NOMO-1 treated with dmso at 0.1 percent for 144 hours (cell line): ENCODE measurements at regions not wholly inside any gene's neighbourhood (a gene's known extent, or its start where the extent isn't known, plus 50 kb on each side); places are given as distances from the start of the nearest gene placed in this dataset.

Experiments
- DNase-seq: peaks from one replicate; lab custom pipeline; 2025; ENCODE audit not compliant: unreplicated experiment; lab: John Stamatoyannopoulos, UW

DNA sequence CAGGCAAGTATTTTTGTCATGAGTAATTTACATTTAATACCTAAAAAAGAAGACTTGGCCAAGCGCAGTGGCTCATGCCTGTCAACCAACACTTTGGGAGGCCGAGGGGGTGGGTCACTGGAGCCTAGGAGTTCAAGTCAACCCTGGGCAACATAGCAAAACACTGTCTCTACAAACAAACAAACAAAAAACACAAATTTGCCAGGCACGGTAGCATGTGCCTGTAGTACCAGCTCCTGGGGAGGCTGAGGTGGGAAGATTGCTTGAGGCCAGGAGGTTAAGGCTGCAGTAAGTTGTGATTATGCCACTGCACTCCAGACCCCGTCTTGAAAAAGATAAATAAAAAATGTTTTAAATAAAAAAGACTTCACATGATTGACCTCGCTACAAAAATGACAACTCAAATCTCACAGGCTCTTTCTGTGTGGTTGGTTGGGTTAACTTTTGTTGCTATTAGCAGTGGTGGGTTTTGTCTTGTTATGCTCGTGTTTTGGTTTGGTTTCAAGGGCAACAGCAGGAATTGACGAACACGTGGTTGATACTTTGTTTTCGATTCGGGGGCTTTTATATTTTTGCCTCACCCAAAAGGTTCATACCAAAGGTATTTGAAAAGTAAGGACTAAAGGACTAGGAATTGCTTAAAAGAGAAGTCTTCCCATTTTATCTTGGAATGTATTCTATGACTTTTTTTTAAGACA, 227.2 kb upstream of the MKLN1 start:
- DNase-seq = no peak

DNA sequence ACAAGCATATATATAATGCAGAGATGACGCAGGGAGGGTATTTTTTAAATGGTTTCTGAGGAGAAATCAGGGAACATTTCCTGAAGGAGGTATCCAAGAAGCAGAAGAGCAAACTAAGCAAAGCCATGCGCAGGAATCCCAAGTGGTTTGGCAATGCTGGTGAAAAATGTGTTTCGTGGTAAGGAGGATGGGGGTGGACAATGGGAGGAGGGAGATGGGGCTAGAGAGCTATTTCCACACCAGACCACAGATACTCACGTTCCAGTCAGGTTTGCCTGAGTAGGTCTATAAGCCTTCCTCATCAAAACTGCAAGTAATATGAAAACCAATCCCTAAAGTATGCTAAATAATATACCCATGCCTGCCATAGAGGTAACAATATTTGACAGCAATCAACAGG, 223.7 kb upstream of the MKLN1 start:
- DNase-seq = no peak

DNA sequence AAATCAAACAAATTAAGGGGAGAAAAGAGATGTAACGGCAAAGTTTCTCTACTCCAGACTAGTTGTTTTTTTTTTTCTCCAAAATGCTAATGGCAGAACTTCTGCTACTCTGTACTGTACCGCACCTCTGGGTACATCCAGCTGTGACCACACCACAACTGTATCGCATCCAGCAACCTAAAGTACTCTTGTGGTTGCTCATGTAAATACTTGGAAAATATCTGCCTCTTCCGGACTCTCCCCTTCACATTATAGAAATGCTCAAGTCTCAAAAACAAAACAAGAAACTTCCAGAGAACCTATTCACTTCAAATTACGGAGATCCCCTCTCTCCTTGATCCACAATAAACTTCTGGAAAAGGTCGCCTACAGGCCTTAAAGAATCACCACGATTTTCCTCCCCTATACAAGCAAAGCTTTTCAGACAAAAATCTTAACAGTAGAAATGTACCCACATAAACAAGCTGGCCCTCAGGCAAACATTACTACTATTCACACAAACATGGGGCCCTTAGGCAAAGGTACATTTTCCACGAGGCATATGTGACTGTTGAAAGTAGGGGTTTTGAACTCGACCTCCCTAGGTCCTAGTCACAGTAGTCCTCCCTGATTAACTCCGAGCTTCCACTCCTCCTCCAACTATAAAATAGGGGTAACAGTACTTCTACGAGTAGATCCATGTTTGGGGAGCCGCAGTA, 222.9 kb upstream of the MKLN1 start:
- DNase-seq = no peak

DNA sequence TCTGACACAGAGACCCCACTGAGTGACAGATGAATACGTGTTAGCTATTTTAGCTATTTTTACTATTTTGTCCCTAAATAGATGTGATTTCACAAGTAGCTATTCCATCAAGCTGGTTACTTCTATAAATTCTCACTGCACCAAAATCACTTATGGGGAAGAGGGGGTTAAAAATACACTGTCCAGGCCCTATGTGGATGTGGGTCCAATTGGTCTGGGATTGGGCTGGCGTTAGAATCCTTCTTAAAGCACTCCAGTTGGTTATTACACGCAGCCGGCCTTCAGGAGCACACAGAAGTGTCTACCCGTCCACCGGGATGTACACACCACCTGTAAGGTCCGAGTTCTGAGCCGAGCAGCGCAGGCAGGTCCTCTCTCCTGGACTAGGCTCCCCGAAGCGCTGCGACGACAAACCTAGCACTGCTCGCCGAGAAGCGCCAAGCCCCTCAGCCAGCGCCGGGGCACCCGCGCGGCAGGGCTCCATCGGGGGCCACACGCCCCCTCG, 222.3 kb upstream of the MKLN1 start:
- no peak for DNase-seq

DNA sequence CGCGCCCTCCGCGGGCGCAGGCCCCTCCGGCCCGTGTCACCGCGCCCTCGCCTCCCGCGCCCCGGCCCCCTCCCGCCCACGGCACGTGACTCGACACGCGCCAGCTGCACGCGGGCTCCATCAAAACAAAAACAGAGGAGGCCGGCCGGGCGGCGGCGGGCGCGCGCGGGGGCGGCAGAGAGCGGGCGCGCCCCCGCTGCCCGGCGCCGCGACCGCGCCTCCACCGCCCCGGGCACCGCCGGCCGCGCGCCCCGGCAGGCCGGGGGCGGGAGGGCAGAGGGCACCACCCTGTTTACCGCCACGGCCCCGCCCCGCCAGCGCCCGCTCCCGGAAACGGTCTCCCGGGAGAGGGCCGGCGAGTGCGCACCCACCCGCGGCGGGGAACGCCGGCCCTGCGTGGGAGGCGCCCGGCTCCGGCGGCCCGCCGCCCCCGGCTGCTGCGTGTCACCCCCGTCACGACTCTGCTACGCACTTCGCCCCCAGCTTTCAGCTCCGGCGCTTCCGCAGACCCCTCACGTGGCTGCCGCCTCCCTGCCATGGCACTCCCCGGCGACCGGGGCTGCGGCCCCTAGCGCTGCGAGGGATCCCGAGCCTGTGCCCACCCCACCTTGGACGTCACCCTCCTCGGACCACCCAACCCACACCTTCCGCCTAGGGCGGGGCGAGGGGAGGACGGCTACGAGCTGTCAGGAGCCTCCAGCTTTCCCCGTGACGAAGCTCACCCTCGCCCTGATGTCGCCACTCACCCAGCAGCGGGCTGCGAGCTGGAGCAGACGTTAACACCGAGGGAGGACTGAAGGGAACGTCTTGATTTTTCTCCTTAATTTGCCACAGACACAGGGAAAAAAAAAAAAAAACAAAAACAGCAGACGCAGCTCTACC, 221.6 kb upstream of the MKLN1 start:
- no peak for DNase-seq

DNA sequence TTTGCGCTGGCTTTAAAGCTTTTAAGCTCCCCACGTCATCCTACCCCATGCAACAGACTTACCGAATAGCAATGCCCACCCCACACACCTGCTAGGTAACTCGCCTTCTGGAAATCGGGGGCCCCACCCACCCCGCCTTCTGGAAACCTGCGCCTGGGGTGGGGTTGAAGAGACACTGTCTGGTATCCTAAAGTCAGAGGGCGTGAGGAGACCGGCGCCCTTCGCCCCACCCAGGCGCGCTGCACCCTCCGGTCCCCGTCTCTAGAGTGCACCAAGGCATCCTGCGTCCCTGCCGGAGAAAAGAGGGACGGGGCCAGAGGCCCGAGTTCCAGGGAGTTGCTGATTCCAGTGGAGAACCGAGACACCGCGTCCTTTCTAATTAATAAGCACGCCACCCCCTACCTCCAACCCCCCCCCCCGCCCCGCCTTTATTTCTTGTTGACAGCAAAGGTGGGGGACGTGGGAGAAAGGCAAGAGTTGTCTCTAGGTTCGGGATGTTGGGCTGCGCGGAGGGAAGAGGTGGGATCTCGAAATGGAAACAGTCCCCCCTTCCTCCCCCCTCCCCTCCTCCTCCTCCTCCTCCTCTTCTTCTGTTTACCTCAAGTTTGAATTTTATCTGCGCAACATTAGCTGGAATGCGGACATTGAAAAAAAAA, 220.9 kb upstream of the MKLN1 start:
- DNase-seq = no peak

DNA sequence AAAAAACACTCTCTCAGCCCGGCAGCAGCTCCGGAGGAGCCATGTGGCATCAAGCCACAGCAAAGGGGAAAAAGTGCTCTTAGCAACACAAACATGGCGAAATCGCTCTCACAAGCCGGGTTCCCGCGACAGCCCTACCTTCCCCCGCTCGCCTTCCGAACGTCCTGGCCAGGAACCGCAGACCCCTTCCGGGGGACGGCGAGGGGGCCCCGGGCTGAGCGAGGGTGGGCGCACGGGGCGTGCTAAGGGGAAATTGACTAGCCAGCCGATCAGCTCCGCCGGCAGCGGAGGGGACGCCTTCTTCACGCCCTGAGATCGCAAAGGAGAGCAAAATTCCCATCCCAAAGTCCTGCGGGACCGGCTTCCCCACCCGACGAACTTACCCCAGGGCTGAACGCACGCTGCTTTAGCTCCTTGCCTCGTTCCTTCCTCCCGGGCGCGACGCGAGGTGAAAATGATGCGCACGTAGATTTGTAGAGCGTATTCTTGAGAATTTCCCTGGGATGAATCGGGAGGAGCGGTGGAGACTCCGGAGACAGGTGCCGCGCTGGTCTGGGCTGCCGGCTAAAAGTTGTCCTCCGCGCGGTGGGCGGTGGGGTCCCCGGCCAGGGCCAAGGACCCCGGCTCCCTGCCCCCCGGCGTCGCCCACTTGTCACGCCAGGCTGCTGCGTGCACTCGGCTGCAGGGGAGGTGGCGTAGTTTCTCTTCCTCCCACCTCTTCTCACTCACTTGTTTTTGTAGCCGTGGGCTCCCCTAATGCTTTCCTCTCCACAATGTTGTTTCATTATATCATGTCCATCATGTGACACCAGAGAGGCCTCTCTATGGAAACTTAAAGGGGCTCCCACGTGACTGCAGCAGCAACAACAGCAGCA, 220.1 kb upstream of the MKLN1 start:
- peak; percentile 31 for DNase-seq

DNA sequence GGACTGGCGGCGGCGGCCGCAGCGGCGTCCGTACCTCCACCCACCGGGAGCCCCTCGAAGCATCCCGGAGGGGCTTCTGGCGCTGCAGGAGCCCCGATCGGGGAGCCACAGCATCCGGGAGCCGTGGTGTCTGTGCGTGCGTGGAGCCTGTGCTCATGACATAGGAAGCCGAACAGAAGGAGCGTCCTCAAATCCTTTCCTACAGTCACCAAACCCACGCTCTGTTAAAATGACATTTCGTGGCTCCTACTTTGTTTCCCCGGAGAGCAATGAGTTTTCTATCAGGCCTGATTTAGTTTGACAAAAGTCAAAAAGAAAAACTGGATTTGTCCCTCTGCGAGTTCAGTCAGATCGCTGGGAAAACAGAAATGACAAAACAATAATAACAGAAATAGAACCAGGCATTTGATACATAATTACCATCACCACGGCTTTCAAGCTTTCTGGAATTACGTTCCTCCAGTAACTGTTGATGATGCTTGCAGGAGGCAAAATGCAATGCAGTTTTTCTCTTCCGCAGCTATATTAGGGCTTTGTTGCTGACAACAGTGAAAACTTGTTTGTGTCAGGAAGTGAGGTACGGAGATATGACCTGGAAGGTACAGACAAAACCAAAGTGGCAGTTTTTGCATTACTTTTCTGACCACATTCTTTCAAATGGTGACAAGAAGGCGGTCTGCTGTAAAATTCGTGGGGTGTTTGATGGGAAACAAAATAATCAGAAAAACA, 219.3 kb upstream of the MKLN1 start:
- no peak for DNase-seq

DNA sequence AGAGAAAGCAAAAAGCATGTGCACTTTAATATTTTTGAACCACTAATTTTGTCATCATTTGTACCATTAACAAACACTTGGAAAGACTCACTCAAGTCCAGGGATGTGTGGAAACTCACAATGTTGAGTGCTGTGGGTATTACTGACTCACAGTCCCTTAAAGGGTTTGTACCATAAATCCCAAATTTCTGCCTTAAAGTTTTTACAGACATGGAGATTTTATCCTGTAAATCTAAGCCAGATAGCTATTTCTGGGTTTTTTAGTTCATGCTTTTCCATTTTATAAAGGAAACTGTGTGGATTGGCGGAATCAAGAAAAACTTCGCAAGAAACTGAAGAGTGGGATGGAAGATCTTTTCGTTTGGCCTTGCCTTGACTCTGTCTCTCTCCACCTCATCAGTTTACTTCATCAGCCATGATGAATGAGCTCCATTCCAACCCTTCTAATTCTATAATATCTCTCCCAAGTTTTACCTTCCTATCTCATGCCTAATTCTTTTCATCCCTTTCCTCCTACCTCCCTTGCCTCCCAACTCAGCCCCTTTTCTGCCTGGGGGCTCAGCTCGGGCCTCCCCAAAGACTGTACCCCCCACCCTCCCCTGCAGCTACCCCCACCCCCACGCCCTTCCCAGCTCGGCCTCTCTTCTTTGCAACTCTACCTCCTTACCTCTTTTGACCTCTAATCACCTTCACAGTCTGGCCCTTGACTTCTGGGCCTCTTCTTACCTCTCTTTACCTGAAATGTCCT, 218.5 kb upstream of the MKLN1 start:
- no peak for DNase-seq

DNA sequence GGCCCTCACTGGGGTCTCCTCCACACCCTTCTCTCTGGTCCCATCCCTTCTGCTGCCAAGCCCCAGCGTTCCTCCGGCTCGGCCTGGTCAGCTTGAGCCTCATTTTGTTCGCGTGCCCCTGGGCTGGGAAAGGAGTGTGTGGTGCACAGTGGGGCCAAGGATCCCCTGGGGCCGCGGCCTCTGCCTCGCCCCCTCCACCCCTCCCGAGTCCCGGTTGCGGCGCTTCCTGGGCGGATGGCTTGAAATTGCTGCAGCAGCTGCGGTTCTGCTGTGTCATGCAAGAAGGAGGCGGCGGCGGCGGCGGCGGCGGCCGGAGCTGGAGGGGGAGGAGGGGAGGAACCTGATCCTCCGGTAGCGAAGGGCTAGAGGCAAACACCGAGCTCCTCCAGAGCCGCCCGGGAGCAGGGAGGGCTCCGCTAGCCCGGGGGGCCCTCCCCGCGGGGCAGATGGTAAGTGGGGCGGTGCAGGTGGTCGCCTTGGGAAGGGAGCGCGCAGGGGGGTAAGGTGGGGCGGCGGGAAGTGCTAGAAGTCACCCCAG, 217.8 kb upstream of the MKLN1 start:
- DNase-seq = no peak

DNA sequence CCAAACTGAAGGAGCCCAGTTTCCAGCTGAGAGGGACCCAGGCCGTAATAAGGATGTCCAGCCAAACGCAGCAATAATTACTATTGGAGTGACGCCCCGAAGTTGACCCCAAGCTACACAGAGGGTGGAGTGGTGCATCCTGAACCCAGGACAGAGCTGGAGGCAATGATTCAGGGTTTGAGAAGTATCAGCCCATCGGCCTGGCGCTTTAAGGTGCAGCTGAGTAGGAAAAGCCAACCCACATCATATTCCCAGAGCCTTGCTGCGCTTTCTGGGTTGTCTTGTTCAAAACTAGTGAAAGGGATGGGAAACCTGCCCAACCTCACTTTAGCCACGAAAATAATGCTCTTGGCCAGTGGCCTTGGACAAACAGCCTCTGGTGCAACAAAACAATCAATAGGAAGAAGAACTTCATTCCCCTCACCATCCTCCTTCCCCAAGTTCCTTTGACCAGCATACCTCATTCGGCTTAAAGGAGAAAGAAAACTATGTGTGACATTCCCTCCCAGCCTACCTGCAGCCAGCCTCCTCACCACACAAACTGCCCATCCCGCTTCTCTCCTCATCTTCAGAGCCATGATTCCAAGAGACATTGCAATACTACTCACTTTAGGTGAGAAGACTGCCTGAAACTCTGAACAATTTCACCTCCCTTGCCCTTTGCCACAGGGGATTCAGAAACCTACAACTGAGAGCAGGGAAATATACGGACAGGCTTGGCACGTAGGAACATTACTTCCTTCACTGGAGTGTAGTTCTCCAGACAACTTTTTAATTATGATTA, 217.2 kb upstream of the MKLN1 start:
- no peak for DNase-seq

DNA sequence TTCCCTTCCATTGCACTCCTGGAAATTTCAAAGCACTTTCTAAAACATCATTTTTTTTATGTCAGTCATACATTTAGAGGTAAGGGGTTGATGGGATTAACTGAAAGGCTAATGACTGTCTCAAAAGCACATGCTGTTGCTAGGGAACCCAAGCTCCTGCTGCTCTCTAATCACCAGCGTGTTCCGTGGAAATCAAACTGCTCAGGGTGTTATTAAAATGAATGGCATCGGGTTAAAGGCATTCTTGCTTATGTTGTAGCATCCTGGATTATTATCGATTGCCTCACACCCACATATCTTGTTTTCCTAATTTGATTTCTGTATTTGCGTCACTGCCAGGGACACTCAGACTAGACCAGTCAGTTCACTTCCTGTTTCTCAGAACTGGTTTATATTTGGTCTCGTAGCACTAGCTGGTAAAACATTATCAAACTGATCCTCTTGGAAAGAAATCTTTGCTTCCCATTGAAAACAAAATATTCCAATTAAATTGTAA, 216.5 kb upstream of the MKLN1 start:
- DNase-seq = no peak

DNA sequence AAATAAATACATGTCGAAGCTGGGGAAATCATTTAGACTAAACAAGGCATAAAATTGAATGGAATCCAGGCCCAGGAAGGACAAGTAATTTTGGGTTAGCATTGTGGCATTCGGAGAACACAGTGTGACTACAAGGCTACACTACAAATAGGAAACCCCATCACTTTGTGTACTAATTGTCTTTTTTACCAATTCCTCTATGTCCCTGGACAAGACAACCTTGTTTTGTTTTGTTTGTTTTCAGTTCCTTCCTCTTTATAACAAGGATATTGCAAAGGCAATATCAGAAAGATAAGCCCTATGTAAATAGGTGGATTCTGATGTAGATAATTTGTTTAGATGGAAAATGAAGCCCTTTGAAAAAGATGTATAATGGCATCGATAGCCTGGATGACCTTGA, 215.9 kb upstream of the MKLN1 start:
- DNase-seq = no peak

DNA sequence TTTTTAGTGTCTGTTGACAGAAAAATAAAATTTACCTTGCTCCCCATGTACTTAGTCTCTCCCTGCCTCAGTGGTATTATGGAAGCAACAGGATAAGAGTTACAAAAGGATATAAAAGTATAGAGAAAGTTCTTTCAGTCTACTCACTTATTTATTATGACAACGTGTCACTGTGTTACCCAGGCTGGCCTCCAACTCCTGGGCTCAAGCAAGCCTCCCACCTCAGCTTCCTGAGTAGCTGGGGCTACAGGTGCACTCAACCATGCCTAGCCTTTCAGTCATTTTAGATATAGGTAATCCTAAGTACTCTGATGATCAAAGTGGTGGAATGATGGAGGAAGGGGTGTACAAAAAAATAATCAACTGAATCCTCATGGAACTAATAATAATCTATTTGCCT, 215.2 kb upstream of the MKLN1 start:
- no peak for DNase-seq

DNA sequence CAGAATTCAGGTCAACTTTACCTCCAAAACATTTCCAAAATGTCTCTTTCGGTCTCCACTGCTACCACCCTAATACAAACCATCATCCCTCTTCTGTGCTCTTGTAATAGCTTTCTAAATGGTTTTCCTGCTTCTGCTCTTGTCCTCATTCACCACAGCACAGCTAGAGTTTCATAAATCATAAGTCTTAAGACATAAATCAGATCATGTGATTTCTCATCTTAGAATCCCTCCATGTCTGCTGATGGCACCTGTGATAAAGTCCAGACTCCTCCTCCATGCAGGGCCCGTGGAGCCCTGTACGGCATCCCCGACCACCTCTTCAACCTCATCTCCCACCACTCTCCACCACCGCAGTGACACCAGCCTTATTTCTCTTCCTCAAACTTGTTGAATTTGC, 212.3 kb upstream of the MKLN1 start:
- DNase-seq = no peak

DNA sequence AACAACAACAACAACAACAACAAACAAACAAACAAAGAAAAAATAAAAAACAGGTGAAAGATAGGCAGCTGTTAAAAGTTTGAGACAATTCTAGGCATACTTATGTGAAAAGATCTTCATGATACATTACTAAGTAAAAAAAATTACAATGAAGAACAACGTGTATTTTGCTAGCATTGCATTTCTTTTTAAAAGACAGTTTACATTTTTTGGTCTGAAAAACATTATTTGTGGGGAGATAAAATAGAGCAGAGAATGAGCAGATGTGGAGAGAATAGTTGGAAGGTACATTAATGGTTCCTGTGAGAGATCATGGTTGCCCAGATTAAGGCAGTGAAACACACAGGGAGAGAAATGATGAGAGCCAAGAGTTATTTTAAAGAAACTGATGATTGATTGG, 210.2 kb upstream of the MKLN1 start:
- no peak for DNase-seq

DNA sequence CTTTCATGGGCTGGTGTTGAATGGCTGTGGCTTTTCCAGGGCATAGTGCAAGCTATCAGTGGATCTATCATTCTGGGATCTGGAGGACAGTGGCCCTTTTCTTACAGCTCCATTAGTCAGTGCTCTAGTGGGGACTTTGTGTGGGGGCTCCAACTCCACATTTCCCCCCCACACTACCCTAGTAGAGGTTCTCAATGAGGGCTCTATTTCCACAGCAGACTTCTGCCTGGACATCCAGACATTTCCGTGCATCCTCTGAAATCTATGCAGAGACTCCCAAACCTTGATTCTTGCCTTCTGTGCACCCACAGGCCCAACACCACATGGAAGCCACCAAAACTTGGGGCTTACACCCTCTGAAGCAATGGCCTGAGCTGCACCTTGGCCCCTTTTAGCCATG, 208.3 kb upstream of the MKLN1 start:
- no peak for DNase-seq

DNA sequence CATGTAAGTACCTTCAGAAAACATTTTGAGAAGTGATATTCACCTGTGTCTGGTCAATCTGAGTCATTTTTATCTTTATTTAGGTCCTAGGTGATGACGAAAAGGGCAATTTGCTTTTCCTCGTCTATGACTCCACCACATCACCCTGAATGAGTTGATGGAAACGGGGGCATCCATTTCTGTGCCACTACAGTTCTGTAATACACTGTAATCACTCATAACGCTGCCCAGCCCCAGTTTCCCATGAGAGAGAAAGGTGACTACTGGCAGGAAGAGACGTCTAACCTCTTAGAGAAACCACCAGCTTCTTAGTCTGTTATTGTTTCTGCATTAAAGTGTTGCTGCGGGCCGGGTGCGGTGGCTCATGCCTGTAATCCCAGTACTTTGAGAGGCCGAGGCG, 205.3 kb upstream of the MKLN1 start:
- no peak for DNase-seq
